ENCODE measurements at regions not wholly inside any gene's neighbourhood (a gene's known extent, or its start where the extent isn't known, plus 50 kb on each side); places are given as distances from the start of the nearest gene placed in this dataset.
A peak's percentile ranks its signal among the peaks of the same experiment; 100 is the strongest.

DNA sequence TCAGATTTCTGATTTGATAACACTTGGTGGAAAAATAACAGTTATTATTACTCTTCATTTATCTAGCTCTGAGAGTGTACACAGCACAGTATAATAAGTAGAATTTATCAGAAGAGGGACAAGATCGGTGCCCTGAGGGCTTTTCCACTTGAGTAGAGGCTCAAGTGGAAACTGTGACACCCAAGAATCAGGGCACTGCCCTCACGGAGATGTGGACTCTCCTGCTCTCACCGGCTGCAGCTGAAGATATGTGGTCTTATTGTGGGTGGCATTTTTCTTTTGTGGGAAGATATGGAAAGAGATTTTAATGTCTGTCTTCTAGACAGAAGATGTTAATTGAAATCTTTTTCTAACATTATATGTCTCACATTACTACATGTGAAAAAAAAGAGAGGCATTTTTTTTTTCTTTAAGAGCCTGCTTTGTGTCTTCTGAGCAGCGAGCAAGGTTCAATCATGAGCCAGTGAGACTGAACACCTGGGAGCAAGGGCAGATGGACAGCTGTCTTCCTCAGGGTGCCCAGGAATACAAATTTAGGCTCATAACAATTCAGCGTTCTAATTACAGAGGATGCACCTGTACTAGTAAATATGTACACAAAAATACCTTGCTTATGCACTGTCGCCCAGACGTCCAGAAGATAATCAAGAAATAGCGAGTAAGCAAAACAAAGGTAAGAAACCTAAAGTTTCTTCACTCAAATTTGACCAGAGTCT, 1098.2 kb upstream of the FANCL start:
- Histone ChIP-seq H3K27me3 (replicated peaks in 1 of 4; ENCODE audit: control insufficient read depth in 3 of 4, extremely low read depth in 1 of 4, insufficient read depth in 3 of 4, low read length in 3 of 4) (no peaks in the 10 kb centered on the region), H4K20me1 (replicated peaks in 1 of 2; ENCODE audit: control insufficient read depth in 1 of 2, insufficient read depth in 2 of 2, low read length in 2 of 2) (no peaks in the 10 kb centered on the region), H3K9me3 (ENCODE audit: insufficient read depth in 2 of 2, low read depth in 1 of 2, low read length in 1 of 2) (no peaks in the 10 kb centered on the region), H2BK15ac (ENCODE audit: low read length) (no peak overlapping the region), H2AFZ (ENCODE audit: low read length) (no peak overlapping the region), H2BK12ac (ENCODE audit: low read depth, low read length) (no peak overlapping the region), H2BK5ac (ENCODE audit: low read depth, low read length) (no peak overlapping the region), H3K79me2 (ENCODE audit: control insufficient read depth in 1 of 2, insufficient read depth in 2 of 2, low read length in 2 of 2) (no peaks in the 10 kb centered on the region), H3K56ac (replicated peaks; ENCODE audit: insufficient read length, low read depth, low read length) (no peak overlapping the region), H2BK20ac (ENCODE audit: low read length) (peak overlapping the region; percentile 6; the same call in 1 of the 2 replicates), H2BK120ac (replicated peaks; ENCODE audit: low read depth, low read length) (no peak overlapping the region), H3K4me1 (replicated peaks in 1 of 4; ENCODE audit: control insufficient read depth in 3 of 4, insufficient read depth in 4 of 4, low read length in 3 of 4) (peaks cover 2 to 13% (median 8%) of the 10 kb centered on the region in 4 experiments; a peak in 2 of 7 replicates), H3K36me3 (ENCODE audit: control insufficient read depth in 2 of 4, insufficient read depth in 4 of 4, low read length in 3 of 4) (no peaks in the 10 kb centered on the region), H4K91ac (replicated peaks; ENCODE audit: insufficient read length, low read length) (no peak overlapping the region), H3K4me2 (ENCODE audit: insufficient read depth in 1 of 2, low read depth in 2 of 2, low read length in 2 of 2) (no peak overlapping the region), H3K23me2 (ENCODE audit: low read depth, low read length) (no peaks in the 10 kb centered on the region), H4K5ac (ENCODE audit: insufficient read length, low read depth, low read length) (no peak overlapping the region), H3K23ac (ENCODE audit: insufficient read length) (no peak overlapping the region), H3K18ac (ENCODE audit: extremely low read depth, low read length) (no peak overlapping the region), H2AK5ac (ENCODE audit: low read depth, low read length) (no peak overlapping the region), H3K14ac (ENCODE audit: insufficient read length) (no peak overlapping the region), H3K9ac (replicated peaks in 1 of 4; ENCODE audit: extremely low read depth in 1 of 4, low read depth in 3 of 4, low read length in 3 of 4) (no peak overlapping the region), H3K4me3 (ENCODE audit: extremely low read depth in 1 of 4, insufficient read depth in 2 of 4, low read depth in 3 of 4, low read length in 4 of 4) (no peak overlapping the region), H3K27ac (ENCODE audit: low read depth, low read length) (no peak overlapping the region), H3K4ac (replicated peaks; ENCODE audit: insufficient read length, low read depth, low read length) (no peak overlapping the region), H4K8ac (ENCODE audit: extremely low read depth, insufficient read depth, low read length) (no peak overlapping the region), H3K79me1 (ENCODE audit: low read depth, low read length) (no peaks in the 10 kb centered on the region)
- POLR2A ChIA-PET (ENCODE audit: partially characterized antibody): no interaction called here
- CTCF ChIA-PET (ENCODE audit: partially characterized antibody): interaction anchor here (0.6 kb wide), 1 partner anchor 250 kb away, joined by 3 read pairs; no protein-coding TSS in a partner anchor
- no peak for DNase-seq (ENCODE audit: low read depth in 1 of 2, low spot score in 2 of 2)
- WGBS, 2 experiments (ENCODE audit: extremely low coverage in 1 of 2, insufficient coverage in 1 of 2, insufficient read length in 1 of 2, insufficient replicate concordance in 2 of 2, low coverage in 1 of 2, low lambda C conversion rate in 2 of 2, missing lambda C conversion rate in 1 of 2): 87% methylated on average over 8 of the region's 8 CpGs; no CpG with 5 or more reads in 1 of the 2 experiments
- FAIRE-seq: no peak
- TF ChIP-seq ASH2L (IDR thresholded peaks at IDR 0.05; ENCODE audit: low read length) (no peak), TAF1 (IDR thresholded peaks at IDR 0.05; ENCODE audit: low read depth, low read length) (no peak), CEBPB (IDR thresholded peaks at IDR 0.05; ENCODE audit: low read depth, low read length) (no peak), BRCA1 (IDR thresholded peaks at IDR 0.05; ENCODE audit: low read depth, low read length) (no peak), TAF7 (optimal IDR thresholded peaks at IDR 0.05; ENCODE audit: borderline replicate concordance, low read depth, low read length) (no peak), CBX5 (IDR thresholded peaks at IDR 0.05; ENCODE audit: low read depth, low read length) (no peak), KDM5A (IDR thresholded peaks at IDR 0.05; ENCODE audit: low read length) (no peak), POU5F1 (IDR thresholded peaks at IDR 0.05; ENCODE audit: low read depth, low read length) (no peak), CHD2 (IDR thresholded peaks at IDR 0.05; ENCODE audit: low read length) (no peak), CREB1 (IDR thresholded peaks at IDR 0.05) (no peak), GABPA (IDR thresholded peaks at IDR 0.05; ENCODE audit: borderline replicate concordance, insufficient read depth, low read length) (no peak), PHF8 (conservative IDR thresholded peaks at IDR 0.05; ENCODE audit: low read depth, low read length) (no peak), TCF12 (IDR thresholded peaks at IDR 0.05; ENCODE audit: low read depth, low read length) (no peak), SP2 (IDR thresholded peaks at IDR 0.05; ENCODE audit: low read length) (no peak), SRF (IDR thresholded peaks at IDR 0.05; ENCODE audit: low read depth, low read length) (no peak)
- TF ChIP-seq, protein P1, sequence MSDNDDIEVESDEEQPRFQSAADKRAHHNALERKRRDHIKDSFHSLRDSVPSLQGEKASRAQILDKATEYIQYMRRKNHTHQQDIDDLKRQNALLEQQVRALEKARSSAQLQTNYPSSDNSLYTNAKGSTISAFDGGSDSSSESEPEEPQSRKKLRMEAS (IDR thresholded peaks at IDR 0.05): no peak
